BE2C (cell line): ENCODE measurements at regions not wholly inside any gene's neighbourhood (a gene's known extent, or its start where the extent isn't known, plus 50 kb on each side); places are given as distances from the start of the nearest gene placed in this dataset.

Experiments used
- DNase-seq: peaks from one replicate; pipeline ENCODE4 v3.0.0-alpha.2; 2020
- H3K27me3 ChIP-seq: fragments of 250-450 bp; sonication (Bioruptor Pico); 2 replicates; pipeline ENCODE4 v1.5.1; 2020; ENCODE audit warnings: mild to moderate bottlenecking
- H3K36me3 ChIP-seq: fragments of 250-450 bp; sonication (Bioruptor Pico); 2 replicates; pipeline ENCODE4 v1.5.1; 2020; ENCODE audit warnings: mild to moderate bottlenecking
- H3K4me1 ChIP-seq: fragments of 250-450 bp; sonication (Bioruptor Pico); 2 replicates; pipeline ENCODE4 v1.5.1; 2020
- H3K4me3 ChIP-seq: 2 replicates; pipeline ENCODE4 v1.5.1; 2011; ENCODE audit warnings: low read depth, low read length
- H3K9me3 ChIP-seq: fragments of 250-450 bp; sonication (Bioruptor Pico); 2 replicates; pipeline ENCODE4 v1.5.1; 2020
- CTCF ChIP-seq: IDR thresholded peaks from 2 replicates; pipeline ENCODE4 v1.5.1; 2012; ENCODE audit warnings: mild to moderate bottlenecking, low read depth, low read length

DNA sequence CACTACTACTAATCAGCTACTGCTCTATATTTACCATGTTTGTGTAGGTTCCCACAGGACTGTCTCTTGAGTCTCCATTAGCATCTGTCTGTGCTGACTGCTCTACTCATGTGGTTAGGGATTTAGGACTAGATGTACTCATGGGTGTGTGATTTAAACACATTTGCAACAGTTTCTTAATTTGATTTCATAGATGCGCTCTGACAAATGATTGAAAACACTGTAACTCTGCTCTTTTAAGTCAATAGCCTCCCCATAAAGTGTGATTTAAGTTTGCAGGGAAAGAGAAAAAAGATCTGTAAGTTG is 809.3 kb downstream of the NCAM2 start:
- no peaks in the 10 kb centered on the region for H3K36me3 ChIP-seq
- H3K27me3 ChIP-seq: no peaks in the 10 kb centered on the region
- DNase-seq: peak; percentile 37
- no peak for TF ChIP-seq CTCF
- no peaks in the 10 kb centered on the region; the same call in 1 of the 2 replicates for H3K9me3 ChIP-seq
- H3K4me3 ChIP-seq: no peak overlapping the region
- peaks cover 9% of the 10 kb centered on the region for H3K4me1 ChIP-seq

DNA sequence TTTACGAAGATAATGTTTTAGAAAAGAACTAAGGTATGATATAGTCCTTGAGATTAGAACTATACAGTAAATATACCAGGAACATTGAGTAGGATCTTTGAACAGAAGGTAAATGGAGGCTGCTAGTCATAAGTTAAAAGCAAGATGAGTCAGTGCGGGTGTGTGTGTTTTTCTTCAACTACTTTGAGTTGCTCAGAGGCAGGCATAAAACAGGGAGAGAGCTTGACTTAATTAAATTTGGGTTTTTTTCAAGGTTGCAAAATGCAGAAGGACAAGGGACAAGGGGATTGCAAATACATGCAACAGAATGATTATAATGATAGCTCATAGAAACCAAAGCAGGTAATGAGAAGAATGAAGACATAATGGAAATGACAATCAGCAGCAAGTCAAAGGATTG is 815.1 kb downstream of the NCAM2 start:
- Histone ChIP-seq H3K9me3 (no peaks in the 10 kb centered on the region; the same call in 1 of the 2 replicates), H3K36me3 (no peaks in the 10 kb centered on the region), H3K27me3 (no peaks in the 10 kb centered on the region), H3K4me1 (peaks cover 21% of the 10 kb centered on the region), H3K4me3 (no peak overlapping the region)
- TF ChIP-seq CTCF: no peak
- no peak for DNase-seq

GRCh38 chr21:21813934-21814333 is 815.7 kb downstream of the NCAM2 start:
- no peak for TF ChIP-seq CTCF
- Histone ChIP-seq H3K4me1 (peaks cover 24% of the 10 kb centered on the region), H3K36me3 (no peaks in the 10 kb centered on the region)

GRCh38 chr21:21816778-21817177 is 818.6 kb downstream of the NCAM2 start:
- Histone ChIP-seq H3K4me3 (no peak overlapping the region), H3K4me1 (peaks cover 33% of the 10 kb centered on the region), H3K36me3 (peaks cover 3% of the 10 kb centered on the region; the same call in 1 of the 2 replicates), H3K9me3 (no peaks in the 10 kb centered on the region), H3K27me3 (no peaks in the 10 kb centered on the region)
- no peak for DNase-seq
- TF ChIP-seq CTCF: no peak

More at GRCh38 chr21:21813934-21814333, 815.7 kb downstream of the NCAM2 start:
- Histone ChIP-seq H3K27me3 (no peaks in the 10 kb centered on the region), H3K4me3 (no peak overlapping the region), H3K9me3 (no peaks in the 10 kb centered on the region; the same call in 1 of the 2 replicates)
- DNase-seq: no peak

DNA sequence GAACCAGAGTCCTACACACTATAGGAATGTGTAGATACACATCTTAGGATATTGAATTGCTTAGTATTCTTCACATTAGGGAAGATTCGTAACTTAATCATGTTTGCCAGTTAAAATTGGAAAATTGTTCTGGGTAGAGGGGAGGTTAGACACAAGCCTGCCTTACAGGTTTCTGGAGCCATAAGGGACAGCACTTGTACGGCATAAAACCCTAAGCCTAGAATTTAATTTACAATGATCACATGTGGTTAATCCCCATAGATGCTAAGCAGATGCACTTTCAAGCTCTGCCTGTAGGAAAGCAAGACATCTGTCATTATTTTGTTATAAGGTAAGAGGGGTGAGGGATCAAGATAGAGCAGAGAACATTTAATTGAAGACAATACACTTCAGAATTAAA is 820.7 kb downstream of the NCAM2 start:
- DNase-seq: no peak

DNA sequence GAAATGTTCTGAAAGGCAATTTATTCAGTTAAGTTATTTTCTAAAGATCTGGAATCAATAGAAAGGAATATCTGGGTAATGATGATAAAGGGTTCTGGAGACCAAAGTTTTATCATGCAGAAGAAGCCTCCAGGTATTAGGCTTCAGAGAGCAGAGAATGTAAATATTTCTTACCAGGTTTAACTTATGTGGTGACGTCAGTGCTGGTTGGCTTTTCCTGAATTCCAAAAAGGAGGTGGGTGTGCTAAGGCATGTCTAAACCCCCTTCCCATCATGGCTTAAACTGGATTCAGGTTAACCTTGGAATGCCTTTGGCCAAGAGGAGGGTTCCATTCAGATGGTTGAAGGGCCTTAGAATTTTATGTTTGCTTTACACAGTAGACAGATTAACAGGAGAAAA is 829.9 kb downstream of the NCAM2 start:
- Histone ChIP-seq H3K27me3 (no peaks in the 10 kb centered on the region), H3K9me3 (no peaks in the 10 kb centered on the region), H3K36me3 (no peaks in the 10 kb centered on the region), H3K4me1 (no peaks in the 10 kb centered on the region), H3K4me3 (no peak overlapping the region)
- DNase-seq: no peak
- no peak for TF ChIP-seq CTCF

More for the DNA sequence above, 820.7 kb downstream of the NCAM2 start:
- no peaks in the 10 kb centered on the region for H3K27me3 ChIP-seq
- H3K9me3 ChIP-seq: no peaks in the 10 kb centered on the region
- peaks cover 23% of the 10 kb centered on the region for H3K4me1 ChIP-seq
- peak; percentile 21; the same call in 1 of the 2 replicates for TF ChIP-seq CTCF
- H3K4me3 ChIP-seq: no peak overlapping the region
- peaks cover 3% of the 10 kb centered on the region; the same call in 1 of the 2 replicates for H3K36me3 ChIP-seq
